ENCODE measurements at regions not wholly inside any gene's neighbourhood (a gene's known extent, or its start where the extent isn't known, plus 50 kb on each side); places are given as distances from the start of the nearest gene placed in this dataset.

- in situ Hi-C loops (cut with HindIII; ENCODE audit: low sequenced_read_pairs), result no loop called here
- no peak for TF ChIP-seq CTCF (IDR thresholded peaks at IDR 0.05; ENCODE audit: low read depth, low read length)
- no peak for DNase-seq (ENCODE audit: low read depth, low spot score)
- H3K4me3 ChIP-seq (ENCODE audit: low read depth, low read length), result no peak overlapping the region
Observed at GRCh38 chr16:82357237-82357636, 187.2 kb upstream of the MPHOSPH6 start.

DNA sequence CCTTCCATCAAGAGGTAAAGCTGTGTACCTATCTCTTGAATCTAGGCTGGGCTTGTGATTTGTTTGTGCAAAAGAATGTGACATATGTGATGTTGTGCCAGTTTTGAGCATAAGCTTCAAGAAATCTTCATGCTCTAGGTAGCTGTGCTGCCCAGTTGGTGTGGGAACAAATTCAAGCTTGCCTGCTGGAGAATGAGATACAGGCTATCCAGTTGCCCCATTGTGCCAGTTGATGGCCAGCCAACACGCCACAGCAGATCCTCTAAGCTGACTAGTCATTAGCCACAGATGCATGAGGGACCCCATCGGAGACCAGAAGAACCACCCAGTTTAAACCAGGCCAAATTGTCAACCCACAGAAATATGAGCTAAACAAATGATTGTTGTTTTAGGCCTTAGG, 180.5 kb upstream of the MPHOSPH6 start:
- TF ChIP-seq CTCF (IDR thresholded peaks at IDR 0.05; ENCODE audit: low read depth, low read length), result no peak
- DNase-seq (ENCODE audit: low read depth, low spot score), result no peak
- no peak overlapping the region for H3K4me3 ChIP-seq (ENCODE audit: low read depth, low read length)
- in situ Hi-C loops (cut with HindIII; ENCODE audit: low sequenced_read_pairs), result no loop called here

DNA sequence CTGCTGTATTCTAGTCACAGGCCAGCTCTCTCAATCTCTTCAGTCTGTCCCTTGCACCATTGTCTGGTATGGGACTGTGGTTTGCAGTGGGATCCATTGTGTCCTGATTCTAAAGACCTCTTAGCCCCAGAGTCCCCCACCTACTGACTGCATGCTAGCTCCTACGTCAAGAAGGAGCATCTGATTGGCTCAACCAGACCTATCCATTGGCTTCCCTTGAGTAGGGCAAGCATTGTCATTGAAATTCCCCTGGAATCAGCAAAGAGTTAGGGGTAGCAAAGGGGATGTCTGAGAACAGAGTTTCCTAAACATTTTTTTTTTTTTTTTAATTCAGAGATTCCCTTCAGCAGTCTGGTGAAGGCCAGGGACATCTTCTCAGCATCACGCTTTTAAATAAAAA, 175.3 kb upstream of the MPHOSPH6 start:
- TF ChIP-seq CTCF (IDR thresholded peaks at IDR 0.05; ENCODE audit: low read depth, low read length), result no peak
- no peak for DNase-seq (ENCODE audit: low read depth, low spot score)
- in situ Hi-C loops (cut with HindIII; ENCODE audit: low sequenced_read_pairs), result no loop called here
- no peak overlapping the region for H3K4me3 ChIP-seq (ENCODE audit: low read depth, low read length)

GRCh38 chr16:82344157-82344556, 174.1 kb upstream of the MPHOSPH6 start:
- in situ Hi-C loops (cut with HindIII; ENCODE audit: low sequenced_read_pairs), result no loop called here
- no peak for TF ChIP-seq CTCF (IDR thresholded peaks at IDR 0.05; ENCODE audit: low read depth, low read length)
- H3K4me3 ChIP-seq (ENCODE audit: low read depth, low read length), result no peak overlapping the region
- DNase-seq (ENCODE audit: low read depth, low spot score), result no peak

DNA sequence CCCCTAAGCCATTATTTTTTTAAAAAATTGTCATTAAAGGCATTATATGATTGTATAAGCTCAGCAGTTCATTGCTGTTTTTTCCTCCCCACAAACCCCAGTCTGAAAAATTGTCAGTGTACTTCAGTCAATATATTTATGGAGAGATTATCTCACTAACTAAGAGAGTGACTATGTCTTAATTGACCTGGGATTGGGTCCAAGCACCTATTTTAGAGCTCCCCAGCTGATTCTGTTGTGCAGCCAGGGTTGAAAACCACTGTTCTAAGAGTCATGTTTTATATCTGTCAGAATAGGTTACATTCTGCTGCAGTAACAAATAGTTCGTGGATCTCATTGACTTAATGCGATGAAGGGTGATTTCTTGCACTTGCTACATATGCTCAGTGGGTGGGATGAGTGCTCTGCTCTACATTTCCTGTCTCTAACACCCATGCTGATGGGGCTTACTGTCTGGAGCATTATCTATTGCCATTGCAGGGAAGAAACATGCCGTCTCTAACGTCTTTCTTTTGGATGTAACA, 171.2 kb upstream of the MPHOSPH6 start:
- TF ChIP-seq CTCF (IDR thresholded peaks at IDR 0.05; ENCODE audit: low read depth, low read length), result no peak
- in situ Hi-C loops (cut with HindIII; ENCODE audit: low sequenced_read_pairs), result no loop called here
- no peak overlapping the region for H3K4me3 ChIP-seq (ENCODE audit: low read depth, low read length)
- DNase-seq (ENCODE audit: low read depth, low spot score), result no peak

DNA sequence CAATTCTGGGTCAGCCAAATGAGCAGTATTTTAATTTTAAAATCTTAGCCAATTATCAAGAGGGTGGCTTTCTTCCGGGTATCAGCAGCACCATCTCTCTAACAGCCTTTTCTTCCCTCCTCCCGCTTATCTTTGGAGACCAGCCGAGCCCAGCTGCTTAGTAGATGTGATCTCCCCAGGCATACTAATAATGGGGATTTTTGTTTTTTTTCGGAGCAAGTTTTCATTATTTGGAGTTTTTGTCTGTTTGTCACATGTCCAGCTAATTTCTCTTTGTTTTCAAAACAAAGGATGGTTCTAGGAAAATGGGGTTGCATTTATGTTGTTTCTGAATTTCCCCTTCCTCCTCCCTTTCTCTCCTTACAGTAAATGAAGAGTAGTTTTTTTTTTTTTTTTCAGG, 170.5 kb upstream of the MPHOSPH6 start:
- no peak for TF ChIP-seq CTCF (IDR thresholded peaks at IDR 0.05; ENCODE audit: low read depth, low read length)
- no peak for DNase-seq (ENCODE audit: low read depth, low spot score)
- in situ Hi-C loops (cut with HindIII; ENCODE audit: low sequenced_read_pairs), result no loop called here
- H3K4me3 ChIP-seq (ENCODE audit: low read depth, low read length), result no peak overlapping the region

GRCh38 chr16:82337355-82337754, 167.3 kb upstream of the MPHOSPH6 start:
- H3K4me3 ChIP-seq (ENCODE audit: low read depth, low read length), result no peak overlapping the region
- in situ Hi-C loops (cut with HindIII; ENCODE audit: low sequenced_read_pairs), result no loop called here
- no peak for TF ChIP-seq CTCF (IDR thresholded peaks at IDR 0.05; ENCODE audit: low read depth, low read length)
- DNase-seq (ENCODE audit: low read depth, low spot score), result no peak
